ENCODE measurements at regions not wholly inside any gene's neighbourhood (a gene's known extent, or its start where the extent isn't known, plus 50 kb on each side); places are given as distances from the start of the nearest gene placed in this dataset.

- Mint-ChIP-seq H3K27ac (ENCODE audit: low read depth) (no peak overlapping the region), H3K9me3 (no peaks in the 10 kb centered on the region), H3K27me3 (no peaks in the 10 kb centered on the region), H3K36me3 (ENCODE audit: insufficient read depth) (peaks cover 2% of the 10 kb centered on the region), H3K4me1 (no peaks in the 10 kb centered on the region), H3K4me3 (no peak overlapping the region)
- DNase-seq (ENCODE audit: low spot score in 2 of 2) (no peak), ATAC-seq (replicated peaks; ENCODE audit: extremely low read depth, poor library complexity, severe bottlenecking) (no peak)
Measured at GRCh38 chr2:217178341-217178740, 318.5 kb upstream of the TNP1 start.

- no peak for ATAC-seq (replicated peaks; ENCODE audit: extremely low read depth, poor library complexity, severe bottlenecking)
- H3K4me3 Mint-ChIP-seq = no peak overlapping the region
Measured at GRCh38 chr2:217177720-217178119, 317.9 kb upstream of the TNP1 start.

GRCh38 chr2:217171874-217172273 lies 312.0 kb upstream of the TNP1 start:
- Mint-ChIP-seq H3K27ac (ENCODE audit: low read depth) (no peak overlapping the region), H3K36me3 (ENCODE audit: insufficient read depth) (peaks cover 3% of the 10 kb centered on the region), H3K27me3 (no peaks in the 10 kb centered on the region), H3K9me3 (no peaks in the 10 kb centered on the region), H3K4me1 (no peaks in the 10 kb centered on the region), H3K4me3 (no peak overlapping the region)
- DNase-seq (ENCODE audit: low spot score in 2 of 2) (no peak), ATAC-seq (replicated peaks; ENCODE audit: extremely low read depth, poor library complexity, severe bottlenecking) (no peak)

More at GRCh38 chr2:217177720-217178119, 317.9 kb upstream of the TNP1 start:
- no peak overlapping the region for H3K27ac Mint-ChIP-seq (ENCODE audit: low read depth)
- H3K9me3 Mint-ChIP-seq = no peaks in the 10 kb centered on the region
- H3K27me3 Mint-ChIP-seq = no peaks in the 10 kb centered on the region
- H3K36me3 Mint-ChIP-seq (ENCODE audit: insufficient read depth) = peaks cover 2% of the 10 kb centered on the region
- no peak for DNase-seq (ENCODE audit: low spot score in 2 of 2)
- no peaks in the 10 kb centered on the region for H3K4me1 Mint-ChIP-seq

DNA sequence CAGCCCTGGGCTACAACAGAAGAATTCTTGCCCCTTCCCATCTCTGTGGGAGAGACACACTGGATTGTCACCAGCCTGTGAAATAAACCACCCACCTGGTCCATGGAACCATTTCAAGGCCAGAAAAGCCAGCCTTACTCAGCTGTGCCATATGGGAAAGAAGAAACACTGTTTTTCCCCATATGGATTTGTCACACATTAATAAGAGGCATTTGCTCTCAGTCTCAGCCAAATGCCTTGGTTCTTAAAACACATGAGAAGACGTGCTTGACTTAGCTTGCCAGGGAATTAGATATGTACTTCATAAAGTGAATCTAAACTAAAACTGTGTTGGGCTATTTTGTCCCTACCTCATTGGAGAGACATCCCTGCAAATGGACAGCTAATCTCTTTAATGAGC lies 308.6 kb upstream of the TNP1 start:
- Mint-ChIP-seq H3K27ac (ENCODE audit: low read depth) (no peak overlapping the region), H3K4me3 (no peak overlapping the region), H3K27me3 (no peaks in the 10 kb centered on the region), H3K9me3 (no peaks in the 10 kb centered on the region), H3K36me3 (ENCODE audit: insufficient read depth) (peaks cover 1% of the 10 kb centered on the region), H3K4me1 (no peaks in the 10 kb centered on the region)
- no peak for ATAC-seq (replicated peaks; ENCODE audit: extremely low read depth, poor library complexity, severe bottlenecking)
- no peak for DNase-seq (ENCODE audit: low spot score in 2 of 2)

GRCh38 chr2:217167531-217167930 lies 307.7 kb upstream of the TNP1 start:
- Mint-ChIP-seq H3K36me3 (ENCODE audit: insufficient read depth) (peaks cover 1% of the 10 kb centered on the region), H3K9me3 (no peaks in the 10 kb centered on the region), H3K27ac (ENCODE audit: low read depth) (no peak overlapping the region), H3K4me3 (no peak overlapping the region), H3K27me3 (no peaks in the 10 kb centered on the region), H3K4me1 (no peaks in the 10 kb centered on the region)
- ATAC-seq (replicated peaks; ENCODE audit: extremely low read depth, poor library complexity, severe bottlenecking) (no peak), DNase-seq (ENCODE audit: low spot score in 2 of 2) (no peak)

DNA sequence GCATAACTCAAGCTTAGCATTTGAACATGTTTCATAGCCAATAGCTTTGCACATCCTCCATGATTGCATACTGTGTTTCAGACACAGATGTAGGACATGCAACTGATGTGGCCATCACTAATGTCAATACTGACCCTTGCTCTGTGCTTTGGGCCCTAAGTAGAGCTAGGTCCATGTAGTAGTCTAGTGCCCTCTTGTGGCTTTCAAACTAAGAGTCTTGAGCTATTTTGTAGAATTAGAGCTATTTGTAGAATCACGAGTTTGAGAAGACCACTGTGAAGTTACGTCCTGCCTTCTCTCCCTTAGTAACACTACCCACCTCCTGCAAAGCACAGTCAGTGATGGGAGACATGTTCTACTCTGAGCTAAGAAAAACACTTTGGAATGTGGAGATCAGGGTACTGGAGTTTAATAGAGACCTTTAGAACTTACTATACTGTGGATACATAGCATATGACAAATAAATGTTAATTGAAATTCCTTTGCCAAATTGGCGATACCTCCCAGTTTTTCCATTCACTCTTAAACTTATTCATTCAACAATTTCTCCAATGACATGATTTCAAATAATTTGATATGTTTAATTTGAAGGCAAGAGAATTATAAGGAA lies 306.5 kb upstream of the TNP1 start:
- Mint-ChIP-seq H3K27me3 (no peaks in the 10 kb centered on the region), H3K36me3 (ENCODE audit: insufficient read depth) (no peaks in the 10 kb centered on the region), H3K27ac (ENCODE audit: low read depth) (no peak overlapping the region), H3K4me3 (no peak overlapping the region), H3K9me3 (no peaks in the 10 kb centered on the region), H3K4me1 (peaks cover 7% of the 10 kb centered on the region)
- no peak for DNase-seq (ENCODE audit: low spot score in 2 of 2)
- no peak for ATAC-seq (replicated peaks; ENCODE audit: extremely low read depth, poor library complexity, severe bottlenecking)

- H3K9me3 Mint-ChIP-seq = no peaks in the 10 kb centered on the region
- no peaks in the 10 kb centered on the region for H3K27me3 Mint-ChIP-seq
- H3K4me1 Mint-ChIP-seq = peaks cover 7% of the 10 kb centered on the region
- ATAC-seq (replicated peaks; ENCODE audit: extremely low read depth, poor library complexity, severe bottlenecking) = no peak
- H3K27ac Mint-ChIP-seq (ENCODE audit: low read depth) = no peak overlapping the region
- no peak for DNase-seq (ENCODE audit: low spot score in 2 of 2)
- H3K4me3 Mint-ChIP-seq = no peak overlapping the region
- no peaks in the 10 kb centered on the region for H3K36me3 Mint-ChIP-seq (ENCODE audit: insufficient read depth)
Measured at GRCh38 chr2:217165547-217165946, 305.7 kb upstream of the TNP1 start.

DNA sequence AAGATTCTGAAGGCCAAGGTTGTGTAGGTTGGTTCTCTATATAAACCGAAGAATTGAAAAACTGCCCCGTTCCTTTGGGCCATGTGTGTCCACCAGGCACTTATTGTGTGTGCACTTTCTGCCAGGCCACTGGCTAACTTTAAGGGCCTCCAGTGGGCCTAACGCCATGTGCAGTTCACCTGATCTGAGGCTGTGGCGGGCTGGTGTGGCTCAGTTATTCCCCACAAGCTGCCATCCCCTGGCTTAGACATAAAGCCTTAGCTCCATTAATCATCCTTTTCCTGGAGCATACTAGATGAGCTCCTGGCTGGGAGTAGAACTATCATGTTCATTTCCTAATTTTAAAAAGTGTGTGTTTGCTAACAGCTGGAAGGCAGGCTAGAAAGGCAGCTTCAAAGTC lies 304.1 kb upstream of the TNP1 start:
- peaks cover 7% of the 10 kb centered on the region for H3K4me1 Mint-ChIP-seq
- H3K9me3 Mint-ChIP-seq = no peaks in the 10 kb centered on the region
- no peak overlapping the region for H3K4me3 Mint-ChIP-seq
- H3K27ac Mint-ChIP-seq (ENCODE audit: low read depth) = no peak overlapping the region
- H3K27me3 Mint-ChIP-seq = no peaks in the 10 kb centered on the region
- ATAC-seq (replicated peaks; ENCODE audit: extremely low read depth, poor library complexity, severe bottlenecking) (no peak), DNase-seq (ENCODE audit: low spot score in 2 of 2) (no peak)
- H3K36me3 Mint-ChIP-seq (ENCODE audit: insufficient read depth) = no peaks in the 10 kb centered on the region

DNA sequence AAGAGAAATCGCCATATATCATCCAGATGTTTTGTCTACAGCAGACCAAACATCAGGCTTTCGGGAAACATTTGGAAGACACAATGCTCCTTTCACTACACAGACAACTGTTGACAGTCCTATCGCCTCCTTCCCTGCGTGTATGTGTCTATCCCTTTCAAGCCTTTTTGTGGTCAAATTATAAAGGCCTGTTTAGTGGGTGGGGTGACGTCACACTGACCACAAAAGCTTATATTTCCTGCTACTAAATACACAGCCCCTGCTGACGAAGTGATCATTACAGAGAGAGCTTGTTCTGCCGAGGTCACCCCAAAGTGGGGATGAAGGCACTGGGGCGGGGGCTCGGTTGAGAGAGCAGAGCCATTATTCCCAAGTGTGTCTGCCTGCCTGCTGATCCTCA lies 302.7 kb upstream of the TNP1 start:
- Mint-ChIP-seq H3K9me3 (no peaks in the 10 kb centered on the region), H3K36me3 (ENCODE audit: insufficient read depth) (no peaks in the 10 kb centered on the region), H3K4me1 (peaks cover 7% of the 10 kb centered on the region), H3K27ac (ENCODE audit: low read depth) (peak overlapping the region; percentile 9), H3K4me3 (no peak overlapping the region), H3K27me3 (peaks cover 11% of the 10 kb centered on the region)
- no peak for DNase-seq (ENCODE audit: low spot score in 2 of 2)
- ATAC-seq (replicated peaks; ENCODE audit: extremely low read depth, poor library complexity, severe bottlenecking) = no peak

- H3K27ac Mint-ChIP-seq (ENCODE audit: low read depth) = peak overlapping the region; percentile 9
- no peaks in the 10 kb centered on the region for H3K9me3 Mint-ChIP-seq
- H3K27me3 Mint-ChIP-seq = peaks cover 12% of the 10 kb centered on the region
- H3K4me3 Mint-ChIP-seq = no peak overlapping the region
- H3K36me3 Mint-ChIP-seq (ENCODE audit: insufficient read depth) = no peaks in the 10 kb centered on the region
- H3K4me1 Mint-ChIP-seq = peaks cover 7% of the 10 kb centered on the region
- ATAC-seq (replicated peaks; ENCODE audit: extremely low read depth, poor library complexity, severe bottlenecking) = no peak
- DNase-seq (ENCODE audit: low spot score in 2 of 2) = no peak
Measured at GRCh38 chr2:217160978-217161973, 301.4 kb upstream of the TNP1 start.

- ATAC-seq (replicated peaks; ENCODE audit: extremely low read depth, poor library complexity, severe bottlenecking) (no peak), DNase-seq (ENCODE audit: low spot score in 2 of 2) (no peak)
- Mint-ChIP-seq H3K4me1 (peaks cover 7% of the 10 kb centered on the region), H3K4me3 (no peak overlapping the region), H3K9me3 (no peaks in the 10 kb centered on the region), H3K27me3 (peaks cover 12% of the 10 kb centered on the region), H3K27ac (ENCODE audit: low read depth) (no peak overlapping the region), H3K36me3 (ENCODE audit: insufficient read depth) (no peaks in the 10 kb centered on the region)
Measured at GRCh38 chr2:217160103-217160743, 300.4 kb upstream of the TNP1 start.

GRCh38 chr2:217158928-217159327 lies 299.1 kb upstream of the TNP1 start:
- no peak overlapping the region for H3K4me3 Mint-ChIP-seq
- no peak for ATAC-seq (replicated peaks; ENCODE audit: extremely low read depth, poor library complexity, severe bottlenecking)
- no peak overlapping the region for H3K27ac Mint-ChIP-seq (ENCODE audit: low read depth)
- no peaks in the 10 kb centered on the region for H3K9me3 Mint-ChIP-seq
- peaks cover 7% of the 10 kb centered on the region for H3K4me1 Mint-ChIP-seq
- no peaks in the 10 kb centered on the region for H3K36me3 Mint-ChIP-seq (ENCODE audit: insufficient read depth)
- no peak for DNase-seq (ENCODE audit: low spot score in 2 of 2)
- H3K27me3 Mint-ChIP-seq = peaks cover 12% of the 10 kb centered on the region
